ENCODE measurements at regions not wholly inside any gene's neighbourhood (a gene's known extent, or its start where the extent isn't known, plus 50 kb on each side); places are given as distances from the start of the nearest gene placed in this dataset.
A peak's percentile ranks its signal among the peaks of the same experiment; 100 is the strongest.
"Not testable (repeated sequence)": the region's sequence is repeated elsewhere in the genome, so short reads cannot be mapped to it uniquely, and the experiment has no call there.

GRCh38 chr3:59246719-59247401 lies 197.0 kb upstream of the CFAP20DC start:
- no peak for DNase-seq

- no peak for DNase-seq
These were observed 196.2 kb upstream of the CFAP20DC start for GRCh38 chr3:59245859-59246501.

GRCh38 chr3:59245300-59245858 lies 195.6 kb upstream of the CFAP20DC start:
- DNase-seq: no peak

- no peak for DNase-seq
These were observed 194.5 kb upstream of the CFAP20DC start for GRCh38 chr3:59244343-59244742.

- no peak for DNase-seq
These were observed 193.7 kb upstream of the CFAP20DC start for GRCh38 chr3:59243476-59243875.

- no peak for DNase-seq
These were observed 190.9 kb upstream of the CFAP20DC start for GRCh38 chr3:59240666-59241255.

- DNase-seq: no peak
These were observed 187.3 kb upstream of the CFAP20DC start for GRCh38 chr3:59237121-59237520.

- DNase-seq: no peak
These were observed 185.8 kb upstream of the CFAP20DC start for GRCh38 chr3:59235634-59236012.

GRCh38 chr3:59234884-59235633 lies 185.2 kb upstream of the CFAP20DC start:
- DNase-seq: peak in 1 of 2 experiments; percentile 8

GRCh38 chr3:59230379-59230778 lies 180.6 kb upstream of the CFAP20DC start:
- DNase-seq: not testable (repeated sequence)

GRCh38 chr3:59213860-59214259 lies 164.0 kb upstream of the CFAP20DC start:
- DNase-seq: no peak

GRCh38 chr3:59212128-59212779 lies 162.4 kb upstream of the CFAP20DC start:
- no peak for DNase-seq

GRCh38 chr3:59210260-59210659 lies 160.4 kb upstream of the CFAP20DC start:
- no peak for DNase-seq

- DNase-seq: no peak
These were observed 142.6 kb upstream of the CFAP20DC start for GRCh38 chr3:59192473-59192872.

GRCh38 chr3:59191651-59192050 lies 141.8 kb upstream of the CFAP20DC start:
- DNase-seq: no peak

- no peak for DNase-seq
These were observed 140.1 kb upstream of the CFAP20DC start for GRCh38 chr3:59189939-59190338.

GRCh38 chr3:59189526-59189925 lies 139.7 kb upstream of the CFAP20DC start:
- DNase-seq: no peak

GRCh38 chr3:59186725-59187124 lies 136.9 kb upstream of the CFAP20DC start:
- DNase-seq: no peak

GRCh38 chr3:59185591-59186369 lies 136.0 kb upstream of the CFAP20DC start:
- DNase-seq: no peak

GRCh38 chr3:59180006-59180405 lies 130.2 kb upstream of the CFAP20DC start:
- no peak for DNase-seq

- no peak for DNase-seq
These were observed 128.9 kb upstream of the CFAP20DC start for GRCh38 chr3:59178698-59179097.

GRCh38 chr3:59171491-59171890 lies 121.7 kb upstream of the CFAP20DC start:
- DNase-seq: no peak

Measured in cerebellar nuclear complex (tissue), 1 donor.